ENCODE measurements at regions not wholly inside any gene's neighbourhood (a gene's known extent, or its start where the extent isn't known, plus 50 kb on each side); places are given as distances from the start of the nearest gene placed in this dataset.

DNA sequence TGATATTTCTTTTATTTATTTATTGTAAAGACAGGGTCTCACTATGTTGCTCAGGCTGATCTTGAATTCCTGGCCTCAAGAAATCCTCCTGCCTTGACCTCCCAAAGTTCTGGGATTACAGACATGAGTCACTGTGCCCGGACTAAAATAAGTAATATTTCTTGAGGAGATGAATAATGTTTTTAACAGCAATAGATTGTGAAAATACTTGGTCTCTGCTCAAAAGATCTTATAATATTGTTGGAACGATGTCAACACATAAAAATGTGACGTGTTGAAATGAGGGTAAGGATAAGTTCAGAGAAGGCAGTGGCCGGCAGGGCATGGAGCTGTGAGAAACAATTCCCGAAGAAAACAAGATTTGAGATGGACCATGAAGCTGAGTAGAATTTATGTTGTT lies 178.7 kb downstream of the GJA1 start:
- TF ChIP-seq CTCF (IDR thresholded peaks at IDR 0.05; ENCODE audit: poor library complexity, severe bottlenecking) = no peak
- no peak for TF ChIP-seq EZH2 (IDR thresholded peaks at IDR 0.05; ENCODE audit: borderline replicate concordance, insufficient read depth, low read length, poor library complexity, severe bottlenecking)
- no peak for TF ChIP-seq EP300 (conservative IDR thresholded peaks at IDR 0.05; ENCODE audit: poor library complexity, severe bottlenecking)
- no peak for TF ChIP-seq POLR2AphosphoS5 (IDR thresholded peaks at IDR 0.05)
- TF ChIP-seq SMC3 (conservative IDR thresholded peaks at IDR 0.05; ENCODE audit: poor library complexity) = no peak
- no peak for TF ChIP-seq TAF1 (IDR thresholded peaks at IDR 0.05; ENCODE audit: low read depth)
- TF ChIP-seq RAD21 (conservative IDR thresholded peaks at IDR 0.05) = no peak
- TF ChIP-seq MXI1 (conservative IDR thresholded peaks at IDR 0.05; ENCODE audit: poor library complexity, severe bottlenecking) = no peak
- TF ChIP-seq, protein P1, sequence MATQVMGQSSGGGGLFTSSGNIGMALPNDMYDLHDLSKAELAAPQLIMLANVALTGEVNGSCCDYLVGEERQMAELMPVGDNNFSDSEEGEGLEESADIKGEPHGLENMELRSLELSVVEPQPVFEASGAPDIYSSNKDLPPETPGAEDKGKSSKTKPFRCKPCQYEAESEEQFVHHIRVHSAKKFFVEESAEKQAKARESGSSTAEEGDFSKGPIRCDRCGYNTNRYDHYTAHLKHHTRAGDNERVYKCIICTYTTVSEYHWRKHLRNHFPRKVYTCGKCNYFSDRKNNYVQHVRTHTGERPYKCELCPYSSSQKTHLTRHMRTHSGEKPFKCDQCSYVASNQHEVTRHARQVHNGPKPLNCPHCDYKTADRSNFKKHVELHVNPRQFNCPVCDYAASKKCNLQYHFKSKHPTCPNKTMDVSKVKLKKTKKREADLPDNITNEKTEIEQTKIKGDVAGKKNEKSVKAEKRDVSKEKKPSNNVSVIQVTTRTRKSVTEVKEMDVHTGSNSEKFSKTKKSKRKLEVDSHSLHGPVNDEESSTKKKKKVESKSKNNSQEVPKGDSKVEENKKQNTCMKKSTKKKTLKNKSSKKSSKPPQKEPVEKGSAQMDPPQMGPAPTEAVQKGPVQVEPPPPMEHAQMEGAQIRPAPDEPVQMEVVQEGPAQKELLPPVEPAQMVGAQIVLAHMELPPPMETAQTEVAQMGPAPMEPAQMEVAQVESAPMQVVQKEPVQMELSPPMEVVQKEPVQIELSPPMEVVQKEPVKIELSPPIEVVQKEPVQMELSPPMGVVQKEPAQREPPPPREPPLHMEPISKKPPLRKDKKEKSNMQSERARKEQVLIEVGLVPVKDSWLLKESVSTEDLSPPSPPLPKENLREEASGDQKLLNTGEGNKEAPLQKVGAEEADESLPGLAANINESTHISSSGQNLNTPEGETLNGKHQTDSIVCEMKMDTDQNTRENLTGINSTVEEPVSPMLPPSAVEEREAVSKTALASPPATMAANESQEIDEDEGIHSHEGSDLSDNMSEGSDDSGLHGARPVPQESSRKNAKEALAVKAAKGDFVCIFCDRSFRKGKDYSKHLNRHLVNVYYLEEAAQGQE (IDR thresholded peaks at IDR 0.05; ENCODE audit: borderline replicate concordance) = no peak
